H9 (cell line): ENCODE measurements at regions not wholly inside any gene's neighbourhood (a gene's known extent, or its start where the extent isn't known, plus 50 kb on each side); places are given as distances from the start of the nearest gene placed in this dataset.

Source experiments
- DNase-seq: peaks from one replicate; pipeline ENCODE4 v3.0.0-alpha.2; 2017
- H2AFZ ChIP-seq: one replicate; pipeline ENCODE4 v1.6.1; 2013; ENCODE audit warnings: mild to moderate bottlenecking, low read length, control low read depth, moderate library complexity
- H2AK5ac ChIP-seq: 2 replicates; pipeline ENCODE4 v1.6.1; 2013; ENCODE audit warnings: low read length, control low read depth, mixed read lengths; ENCODE audit not compliant: insufficient read length
- H2BK120ac ChIP-seq: one replicate; pipeline ENCODE4 v1.6.1; 2013; ENCODE audit warnings: low read depth, mild to moderate bottlenecking, low read length, control low read depth, inconsistent platforms; ENCODE audit not compliant: poor library complexity, severe bottlenecking
- H2BK12ac ChIP-seq: 2 replicates; pipeline ENCODE4 v1.6.1; 2013; ENCODE audit warnings: low read length, control low read depth, mixed read lengths, low read depth; ENCODE audit not compliant: insufficient read length
- H2BK15ac ChIP-seq: 2 replicates; pipeline ENCODE4 v1.6.1; 2013; ENCODE audit warnings: low read depth, low read length, control low read depth
- H2BK20ac ChIP-seq: one replicate; pipeline ENCODE4 v1.6.1; 2013; ENCODE audit warnings: low read depth, mild to moderate bottlenecking, low read length, control low read depth, inconsistent platforms; ENCODE audit not compliant: poor library complexity, severe bottlenecking
- H2BK5ac ChIP-seq: 2 replicates; pipeline ENCODE4 v1.6.1; 2013; ENCODE audit warnings: low read length, control low read depth, mixed read lengths; ENCODE audit not compliant: insufficient read length
- H3K14ac ChIP-seq: 2 replicates; pipeline ENCODE4 v1.6.1; 2013; ENCODE audit warnings: low read length, control low read depth; ENCODE audit not compliant: insufficient read depth
- H3K18ac ChIP-seq: 2 replicates; pipeline ENCODE4 v1.6.1; 2013; ENCODE audit warnings: low read depth, mild to moderate bottlenecking, mixed read lengths, low read length, control low read depth; ENCODE audit not compliant: insufficient read length
- H3K23ac ChIP-seq: 2 replicates; pipeline ENCODE4 v1.6.1; 2013; ENCODE audit warnings: low read length, control low read depth, mixed read lengths, low read depth; ENCODE audit not compliant: insufficient read length
- H3K23me2 ChIP-seq: 2 replicates; pipeline ENCODE4 v1.6.1; 2013; ENCODE audit warnings: low read depth, mild to moderate bottlenecking, mixed read lengths, low read length, control low read depth; ENCODE audit not compliant: insufficient read length, poor library complexity, severe bottlenecking
- H3K27ac ChIP-seq: 2 replicates; pipeline ENCODE4 v1.5.1; 2013; ENCODE audit warnings: low read length, control low read depth, mixed read lengths, low read depth; ENCODE audit not compliant: insufficient read length
- H3K27me3 ChIP-seq: 2 replicates; pipeline ENCODE4 v1.6.1; 2013; ENCODE audit warnings: low read length, control low read depth, inconsistent platforms; ENCODE audit not compliant: insufficient read depth
- H3K4ac ChIP-seq: 2 replicates; pipeline ENCODE4 v1.6.1; 2013; ENCODE audit warnings: low read depth, mild to moderate bottlenecking, control low read depth, inconsistent platforms, low read length, moderate library complexity
- H3K4me1 ChIP-seq: 2 replicates; pipeline ENCODE4 v1.6.1; 2013; ENCODE audit warnings: low read length, control low read depth, inconsistent platforms; ENCODE audit not compliant: insufficient read depth
- H3K4me2 ChIP-seq: 2 replicates; pipeline ENCODE4 v1.6.1; 2013; ENCODE audit warnings: low read length, control low read depth, mixed read lengths; ENCODE audit not compliant: insufficient read length, insufficient read depth
- H3K56ac ChIP-seq: 2 replicates; pipeline ENCODE4 v1.6.1; 2013; ENCODE audit warnings: low read depth, mild to moderate bottlenecking, mixed read lengths, low read length, control low read depth; ENCODE audit not compliant: insufficient read length
- H3K79me1 ChIP-seq: 2 replicates; pipeline ENCODE4 v1.6.1; 2013; ENCODE audit warnings: low read depth, mild to moderate bottlenecking, moderate library complexity, low read length, control low read depth, inconsistent platforms; ENCODE audit not compliant: insufficient read depth, poor library complexity, severe bottlenecking
- H3K79me2 ChIP-seq: 2 replicates; pipeline ENCODE4 v1.6.1; 2013; ENCODE audit warnings: low read length, control low read depth, inconsistent platforms; ENCODE audit not compliant: insufficient read depth
- H3K9ac ChIP-seq: 2 replicates; pipeline ENCODE4 v1.6.1; 2013; ENCODE audit warnings: low read length, control low read depth, mixed read lengths; ENCODE audit not compliant: insufficient read length; ENCODE audit errors: extremely low read depth
- H3K9me3 ChIP-seq: one replicate; pipeline ENCODE4 v1.6.1; 2013; ENCODE audit warnings: low read depth, low read length, inconsistent platforms; ENCODE audit not compliant: control insufficient read depth
- H3T11ph ChIP-seq: one replicate; pipeline ENCODE4 v1.6.1; 2013; ENCODE audit warnings: mild to moderate bottlenecking, low read length, control low read depth, inconsistent platforms
- H4K20me1 ChIP-seq: one replicate; pipeline ENCODE4 v1.6.1; 2013; ENCODE audit not compliant: control insufficient read depth, insufficient read length, insufficient read depth
- H4K5ac ChIP-seq: 2 replicates; pipeline ENCODE4 v1.6.1; 2013; ENCODE audit warnings: low read depth, mild to moderate bottlenecking, mixed read lengths, low read length, control low read depth; ENCODE audit not compliant: insufficient read length
- H4K8ac ChIP-seq: replicated peaks from 2 replicates; pipeline ENCODE4 v1.6.1; 2013; ENCODE audit warnings: low read length, control low read depth, mixed read lengths, low read depth; ENCODE audit not compliant: insufficient read length
- H4K91ac ChIP-seq: 2 replicates; pipeline ENCODE4 v1.6.1; 2013; ENCODE audit warnings: low read depth, mild to moderate bottlenecking, moderate library complexity, mixed read lengths, low read length, control low read depth; ENCODE audit not compliant: insufficient read length
- H3K27ac Mint-ChIP-seq, 3 experiments: 2 replicates in 2 of 3; 3 replicates in 1 of 3; pipeline ENCODE4 v1.8.0; 2020 to 2021; ENCODE audit warnings: mixed read lengths in 3 of 3, mild to moderate bottlenecking in 1 of 3, moderate library complexity in 1 of 3
- H3K27me3 Mint-ChIP-seq: 2 replicates; pipeline ENCODE4 v1.8.0; 2021; ENCODE audit warnings: low read depth, mild to moderate bottlenecking, moderate library complexity, mixed read lengths
- H3K36me3 Mint-ChIP-seq, 3 experiments: 2 replicates in 2 of 3; 3 replicates in 1 of 3; pipeline ENCODE4 v1.8.0; 2020 to 2021; ENCODE audit warnings: low read depth in 3 of 3, mixed read lengths in 3 of 3; ENCODE audit not compliant: insufficient read depth in 1 of 3
- H3K4me1 Mint-ChIP-seq, 2 experiments: 2 replicates each; pipeline ENCODE4 v1.8.0; 2020; ENCODE audit warnings: mixed read lengths in 2 of 2
- H3K4me3 Mint-ChIP-seq, 2 experiments: 2 replicates in 1 of 2; 3 replicates in 1 of 2; pipeline ENCODE4 v1.8.0; 2020 to 2021; ENCODE audit warnings: mild to moderate bottlenecking in 2 of 2, mixed read lengths in 2 of 2, moderate library complexity in 1 of 2
- H3K9me3 Mint-ChIP-seq, 2 experiments: 2 replicates in 1 of 2; 3 replicates in 1 of 2; pipeline ENCODE4 v1.8.0; 2020; ENCODE audit warnings: mild to moderate bottlenecking in 2 of 2, mixed read lengths in 2 of 2, moderate library complexity in 1 of 2
- TF ChIP-seq, protein P1 (sequence below): fragments of 200-600 bp; sonication (generic); conservative IDR thresholded peaks from 3 replicates; pipeline ENCODE4 v1.8.0; 2021; ENCODE audit warnings: antibody characterized with exemption, mild to moderate bottlenecking

DNA sequence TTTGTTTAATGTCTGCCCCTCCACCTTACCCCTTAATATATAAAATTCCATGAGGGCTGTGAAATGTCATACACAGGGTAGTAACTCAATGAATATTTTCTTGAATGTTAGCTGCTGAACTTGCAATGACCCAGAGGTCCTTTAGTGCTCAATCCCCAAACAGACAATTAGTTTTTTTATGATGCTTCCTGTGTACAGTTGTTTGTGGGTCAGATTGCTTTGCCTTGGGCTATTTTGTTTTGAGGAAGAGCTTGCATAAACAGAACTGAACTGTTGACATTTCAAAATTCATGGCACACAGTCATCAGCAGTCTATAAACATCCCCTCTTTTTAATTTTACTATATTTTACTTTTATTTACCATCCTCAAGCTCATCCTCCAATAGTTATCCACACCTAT is 820.5 kb upstream of the SEL1L start:
- Histone ChIP-seq H3K27me3 (no peaks in the 10 kb centered on the region), H3K23ac (no peak overlapping the region), H3K4me1 (no peaks in the 10 kb centered on the region), H2BK5ac (no peak overlapping the region), H3K4me2 (no peak overlapping the region), H3K79me1 (no peaks in the 10 kb centered on the region), H2BK15ac (no peak overlapping the region), H3K79me2 (no peaks in the 10 kb centered on the region), H4K5ac (no peak overlapping the region), H4K91ac (no peak overlapping the region), H3K27ac (no peak overlapping the region), H2BK20ac (no peak overlapping the region), H3K18ac (no peak overlapping the region), H4K20me1 (no peaks in the 10 kb centered on the region), H2AFZ (no peak overlapping the region), H2AK5ac (no peak overlapping the region), H2BK12ac (no peak overlapping the region), H3K56ac (no peak overlapping the region), H3K23me2 (no peaks in the 10 kb centered on the region), H3K9me3 (no peaks in the 10 kb centered on the region), H3K9ac (no peak overlapping the region), H3K4ac (no peak overlapping the region), H2BK120ac (no peak overlapping the region), H4K8ac (no peak overlapping the region), H3K14ac (no peak overlapping the region), H3T11ph (no peak overlapping the region)
- no peaks in the 10 kb centered on the region for H3K27me3 Mint-ChIP-seq
- no peak overlapping the region for H3K27ac Mint-ChIP-seq
- H3K36me3 Mint-ChIP-seq, result 0 out of 7 replicates have a peak, but pooled peaks cover 0 to 4% (median 0%) of the 10 kb centered on the region in 3 experiments
- TF ChIP-seq, protein P1, sequence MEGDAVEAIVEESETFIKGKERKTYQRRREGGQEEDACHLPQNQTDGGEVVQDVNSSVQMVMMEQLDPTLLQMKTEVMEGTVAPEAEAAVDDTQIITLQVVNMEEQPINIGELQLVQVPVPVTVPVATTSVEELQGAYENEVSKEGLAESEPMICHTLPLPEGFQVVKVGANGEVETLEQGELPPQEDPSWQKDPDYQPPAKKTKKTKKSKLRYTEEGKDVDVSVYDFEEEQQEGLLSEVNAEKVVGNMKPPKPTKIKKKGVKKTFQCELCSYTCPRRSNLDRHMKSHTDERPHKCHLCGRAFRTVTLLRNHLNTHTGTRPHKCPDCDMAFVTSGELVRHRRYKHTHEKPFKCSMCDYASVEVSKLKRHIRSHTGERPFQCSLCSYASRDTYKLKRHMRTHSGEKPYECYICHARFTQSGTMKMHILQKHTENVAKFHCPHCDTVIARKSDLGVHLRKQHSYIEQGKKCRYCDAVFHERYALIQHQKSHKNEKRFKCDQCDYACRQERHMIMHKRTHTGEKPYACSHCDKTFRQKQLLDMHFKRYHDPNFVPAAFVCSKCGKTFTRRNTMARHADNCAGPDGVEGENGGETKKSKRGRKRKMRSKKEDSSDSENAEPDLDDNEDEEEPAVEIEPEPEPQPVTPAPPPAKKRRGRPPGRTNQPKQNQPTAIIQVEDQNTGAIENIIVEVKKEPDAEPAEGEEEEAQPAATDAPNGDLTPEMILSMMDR, result no peak
- no peak overlapping the region for H3K4me3 Mint-ChIP-seq
- H3K9me3 Mint-ChIP-seq, result peaks cover 0 to 4% of the 10 kb centered on the region in 2 experiments; a peak in 3 of 5 replicates
- H3K4me1 Mint-ChIP-seq, result no peaks in the 10 kb centered on the region
- no peak for DNase-seq
